SK-N-SH treated with all-trans-retinoic acid at 6 μM for 48 hours (cell line): ENCODE measurements at regions not wholly inside any gene's neighbourhood (a gene's known extent, or its start where the extent isn't known, plus 50 kb on each side); places are given as distances from the start of the nearest gene placed in this dataset.

Experiments used
- ATAC-seq: fragments of 200-7000 bp; cut with Tn5 transposase; 3 replicates; pipeline ENCODE4 v1.9.1; 2020; ENCODE audit warnings: mild to moderate bottlenecking, moderate library complexity
- ARNTL ChIP-seq: fragments of 450-650 bp; formaldehyde crosslinking; IDR thresholded peaks from 2 replicates; pipeline ENCODE4 v1.5.0; 2020; ENCODE audit warnings: low read depth, mild to moderate bottlenecking, moderate library complexity, borderline replicate concordance
- BACH2 ChIP-seq: fragments of 250-450 bp; sonication (Bioruptor Pico); IDR thresholded peaks from 2 replicates; pipeline ENCODE4 v1.9.0; 2021; ENCODE audit warnings: mild to moderate bottlenecking, borderline replicate concordance
- CREB5 ChIP-seq: fragments of 250-450 bp; sonication (Bioruptor Pico); IDR thresholded peaks from 2 replicates; pipeline ENCODE4 v1.5.1; 2020; ENCODE audit warnings: low read depth, mild to moderate bottlenecking, moderate library complexity
- CSDC2 ChIP-seq: fragments of 250-450 bp; sonication (Bioruptor Pico); IDR thresholded peaks from 2 replicates; pipeline ENCODE4 v1.5.0; 2020; ENCODE audit warnings: mild to moderate bottlenecking, moderate library complexity
- CSRNP3 ChIP-seq: fragments of 250-450 bp; sonication (Bioruptor Pico); IDR thresholded peaks from 2 replicates; pipeline ENCODE4 v1.5.1; 2021; ENCODE audit warnings: mild to moderate bottlenecking, moderate library complexity
- ESRRG ChIP-seq: fragments of 250-450 bp; sonication (Bioruptor Pico); IDR thresholded peaks from 2 replicates; pipeline ENCODE4 v1.6.1; 2021; ENCODE audit warnings: mild to moderate bottlenecking
- GLIS3 ChIP-seq: fragments of 250-450 bp; sonication (Bioruptor Pico); IDR thresholded peaks from 2 replicates; pipeline ENCODE4 v1.5.0; 2020; ENCODE audit warnings: mild to moderate bottlenecking, moderate library complexity
- ISL1 ChIP-seq: fragments of 250-450 bp; sonication (Bioruptor Pico); IDR thresholded peaks from 2 replicates; pipeline ENCODE4 v2.1.2; 2022; ENCODE audit warnings: mild to moderate bottlenecking, moderate library complexity
- OSR1 ChIP-seq: fragments of 250-450 bp; sonication (Bioruptor Pico); IDR thresholded peaks from 2 replicates; pipeline ENCODE4 v1.8.0; 2022; ENCODE audit warnings: moderate library complexity, mild to moderate bottlenecking, inconsistent platforms
- PATZ1 ChIP-seq: fragments of 250-450 bp; sonication (Bioruptor Pico); IDR thresholded peaks from 2 replicates; pipeline ENCODE4 v1.8.0; 2020; ENCODE audit warnings: mild to moderate bottlenecking, moderate library complexity, borderline replicate concordance
- POU6F1 ChIP-seq: fragments of 250-450 bp; sonication (Bioruptor Pico); IDR thresholded peaks from 2 replicates; pipeline ENCODE4 v1.8.0; 2021; ENCODE audit warnings: low read depth, mild to moderate bottlenecking, moderate library complexity, borderline replicate concordance
- PPARA ChIP-seq: fragments of 250-450 bp; sonication (Bioruptor Pico); IDR thresholded peaks from 2 replicates; pipeline ENCODE4 v1.5.0; 2020; ENCODE audit warnings: mild to moderate bottlenecking, borderline replicate concordance
- RARB ChIP-seq: fragments of 250-450 bp; sonication (Bioruptor Pico); IDR thresholded peaks from 2 replicates; pipeline ENCODE4 v1.8.0; 2021; ENCODE audit warnings: mild to moderate bottlenecking, moderate library complexity
- SNAI2 ChIP-seq: fragments of 250-450 bp; sonication (Bioruptor Pico); IDR thresholded peaks from 2 replicates; pipeline ENCODE4 v1.5.0; 2020; ENCODE audit warnings: mild to moderate bottlenecking, moderate library complexity
- TCF4 ChIP-seq: fragments of 250-450 bp; sonication (Bioruptor Pico); IDR thresholded peaks from 2 replicates; pipeline ENCODE4 v1.8.0; 2021; ENCODE audit warnings: mild to moderate bottlenecking, moderate library complexity, borderline replicate concordance
- TOX ChIP-seq: fragments of 250-450 bp; sonication (Bioruptor Pico); IDR thresholded peaks from 2 replicates; pipeline ENCODE4 v1.8.0; 2021; ENCODE audit warnings: mild to moderate bottlenecking, moderate library complexity, borderline replicate concordance
- ZC3H10 ChIP-seq: fragments of 250-450 bp; sonication (Bioruptor Pico); IDR thresholded peaks from 2 replicates; pipeline ENCODE4 v1.5.1; 2021; ENCODE audit warnings: mild to moderate bottlenecking, moderate library complexity
- ZFP3 ChIP-seq: fragments of 250-450 bp; sonication (Bioruptor Pico); IDR thresholded peaks from 2 replicates; pipeline ENCODE4 v1.5.0; 2020; ENCODE audit warnings: mild to moderate bottlenecking, moderate library complexity
- ZFP30 ChIP-seq: fragments of 450-650 bp; formaldehyde crosslinking; IDR thresholded peaks from 2 replicates; pipeline ENCODE4 v1.5.0; 2022; ENCODE audit warnings: mild to moderate bottlenecking, moderate library complexity
- ZNF565 ChIP-seq: fragments of 450-650 bp; formaldehyde crosslinking; conservative IDR thresholded peaks from 2 replicates; pipeline ENCODE4 v1.5.0; 2020; ENCODE audit warnings: low read depth, mild to moderate bottlenecking, moderate library complexity
- ZNF70 ChIP-seq: fragments of 450-650 bp; formaldehyde crosslinking; IDR thresholded peaks from 2 replicates; pipeline ENCODE4 v1.5.0; 2020; ENCODE audit warnings: mild to moderate bottlenecking, moderate library complexity
- ZNF8 ChIP-seq: fragments of 450-650 bp; formaldehyde crosslinking; IDR thresholded peaks from 2 replicates; pipeline ENCODE4 v1.5.0; 2020; ENCODE audit warnings: mild to moderate bottlenecking, moderate library complexity

- TF ChIP-seq TCF4 (no peak), ARNTL (CRISPR knock-in tag) (no peak), ZNF565 (CRISPR knock-in tag) (no peak), TOX (CRISPR knock-in tag) (no peak), ZNF8 (CRISPR knock-in tag) (no peak), CSDC2 (no peak), PATZ1 (CRISPR knock-in tag) (no peak), CSRNP3 (CRISPR knock-in tag) (no peak), ZFP30 (CRISPR knock-in tag) (no peak), RARB (CRISPR knock-in tag) (no peak)
- no peak for ATAC-seq
Measured at GRCh38 chr5:5628866-5629606, 206.6 kb downstream of the ICE1 start.

- TF ChIP-seq PPARA (CRISPR knock-in tag) (no peak), ZC3H10 (no peak), CSRNP3 (CRISPR knock-in tag) (no peak), ESRRG (CRISPR knock-in tag) (no peak), RARB (CRISPR knock-in tag) (no peak), ZNF8 (CRISPR knock-in tag) (no peak), PATZ1 (CRISPR knock-in tag) (no peak), ZFP30 (CRISPR knock-in tag) (no peak), TCF4 (no peak), TOX (CRISPR knock-in tag) (no peak), CREB5 (no peak), GLIS3 (CRISPR knock-in tag) (no peak), ZNF565 (CRISPR knock-in tag) (no peak), BACH2 (CRISPR knock-in tag) (no peak)
- ATAC-seq: no peak
Measured at GRCh38 chr5:5626412-5626811, 203.9 kb downstream of the ICE1 start.

GRCh38 chr5:5625491-5625890 is 203.0 kb downstream of the ICE1 start:
- ATAC-seq: no peak
- TF ChIP-seq TOX (CRISPR knock-in tag) (no peak), OSR1 (CRISPR knock-in tag) (no peak), ISL1 (CRISPR knock-in tag) (no peak), ZNF8 (CRISPR knock-in tag) (no peak), ZNF565 (CRISPR knock-in tag) (no peak), BACH2 (CRISPR knock-in tag) (no peak), SNAI2 (CRISPR knock-in tag) (no peak)

- no peak for ATAC-seq
- TF ChIP-seq CSDC2 (no peak), ZNF70 (CRISPR knock-in tag) (no peak), OSR1 (CRISPR knock-in tag) (no peak), RARB (CRISPR knock-in tag) (no peak), TOX (CRISPR knock-in tag) (no peak), PPARA (CRISPR knock-in tag) (no peak), ZFP3 (CRISPR knock-in tag) (no peak), ARNTL (CRISPR knock-in tag) (no peak), POU6F1 (CRISPR knock-in tag) (no peak), ZNF565 (CRISPR knock-in tag) (no peak), CSRNP3 (CRISPR knock-in tag) (no peak), ESRRG (CRISPR knock-in tag) (no peak), ZFP30 (CRISPR knock-in tag) (no peak)
Measured at GRCh38 chr5:5623397-5623796, 200.9 kb downstream of the ICE1 start.
